Suprapubic skin (tissue), 4 donors: ENCODE measurements at regions not wholly inside any gene's neighbourhood (a gene's known extent, or its start where the extent isn't known, plus 50 kb on each side); places are given as distances from the start of the nearest gene placed in this dataset.

Experiments used
- EP300 ChIP-seq: sonication (generic); formaldehyde crosslinking; IDR thresholded peaks from one replicate; pipeline ENCODE4 v1.6.1; 2017; ENCODE audit warnings: antibody characterized with exemption
- POLR2AphosphoS5 ChIP-seq, 3 donors: sonication (generic); formaldehyde crosslinking; IDR thresholded peaks; one replicate each; pipeline ENCODE4 v1.6.1; 2017; ENCODE audit warnings: antibody characterized with exemption in 3 of 3
- TF ChIP-seq, protein P1 (sequence below), 2 donors: fragments of 200-600 bp in 1 of 2; fragments of 450-650 bp in 1 of 2; sonication (generic) in 1 of 2; IDR thresholded peaks; one replicate each; pipeline ENCODE4 v1.5.1; 2016 to 2019; ENCODE audit warnings: antibody characterized with exemption in 2 of 2, mild to moderate bottlenecking in 1 of 2, moderate library complexity in 1 of 2

DNA sequence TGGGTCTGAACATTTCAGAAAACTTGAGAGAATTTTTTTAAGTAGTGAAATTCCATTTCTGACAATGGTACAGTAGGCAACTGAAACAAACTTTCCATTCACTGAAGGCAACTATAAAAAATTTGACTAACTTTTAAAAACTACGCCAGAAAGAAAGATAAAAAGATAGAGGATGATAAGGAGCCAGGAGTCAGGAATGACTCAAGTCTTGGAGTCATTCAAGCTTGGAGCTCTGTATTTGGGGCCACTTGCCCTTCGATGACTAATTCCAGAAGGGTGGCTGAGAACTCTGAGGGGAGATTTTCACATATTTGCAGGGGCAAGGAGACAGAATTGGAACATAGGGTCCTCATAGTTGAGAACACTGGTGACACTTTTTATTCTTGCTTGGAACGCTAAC is 1083.2 kb upstream of the CNTN5 start:
- TF ChIP-seq, protein P1, sequence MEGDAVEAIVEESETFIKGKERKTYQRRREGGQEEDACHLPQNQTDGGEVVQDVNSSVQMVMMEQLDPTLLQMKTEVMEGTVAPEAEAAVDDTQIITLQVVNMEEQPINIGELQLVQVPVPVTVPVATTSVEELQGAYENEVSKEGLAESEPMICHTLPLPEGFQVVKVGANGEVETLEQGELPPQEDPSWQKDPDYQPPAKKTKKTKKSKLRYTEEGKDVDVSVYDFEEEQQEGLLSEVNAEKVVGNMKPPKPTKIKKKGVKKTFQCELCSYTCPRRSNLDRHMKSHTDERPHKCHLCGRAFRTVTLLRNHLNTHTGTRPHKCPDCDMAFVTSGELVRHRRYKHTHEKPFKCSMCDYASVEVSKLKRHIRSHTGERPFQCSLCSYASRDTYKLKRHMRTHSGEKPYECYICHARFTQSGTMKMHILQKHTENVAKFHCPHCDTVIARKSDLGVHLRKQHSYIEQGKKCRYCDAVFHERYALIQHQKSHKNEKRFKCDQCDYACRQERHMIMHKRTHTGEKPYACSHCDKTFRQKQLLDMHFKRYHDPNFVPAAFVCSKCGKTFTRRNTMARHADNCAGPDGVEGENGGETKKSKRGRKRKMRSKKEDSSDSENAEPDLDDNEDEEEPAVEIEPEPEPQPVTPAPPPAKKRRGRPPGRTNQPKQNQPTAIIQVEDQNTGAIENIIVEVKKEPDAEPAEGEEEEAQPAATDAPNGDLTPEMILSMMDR (IDR thresholded peaks at IDR 0.05) = no peak
- TF ChIP-seq POLR2AphosphoS5 (IDR thresholded peaks at IDR 0.05) (no peak), EP300 (no peak)
